HPDE6-E6E7 (cell line): ENCODE measurements at regions not wholly inside any gene's neighbourhood (a gene's known extent, or its start where the extent isn't known, plus 50 kb on each side); places are given as distances from the start of the nearest gene placed in this dataset.

Experiments used
- DNase-seq: peaks from one replicate; pipeline ENCODE4 v3.0.0; 2011; ENCODE audit warnings: missing footprints; ENCODE audit errors: extremely low spot score

- DNase-seq, result no peak
Measured at GRCh38 chr13:85473144-85473543, 326.1 kb downstream of the SLITRK6 start.

- no peak for DNase-seq
Measured at GRCh38 chr13:85469320-85469719, 329.9 kb downstream of the SLITRK6 start.

GRCh38 chr13:85462792-85463425, 336.3 kb downstream of the SLITRK6 start:
- DNase-seq, result no peak

GRCh38 chr13:85461621-85462020, 337.6 kb downstream of the SLITRK6 start:
- DNase-seq, result no peak

GRCh38 chr13:85445534-85445933, 353.7 kb downstream of the SLITRK6 start:
- DNase-seq, result no peak

- no peak for DNase-seq
Measured at GRCh38 chr13:85441975-85442374, 357.2 kb downstream of the SLITRK6 start.

- no peak for DNase-seq
Measured at GRCh38 chr13:85441364-85441763, 357.9 kb downstream of the SLITRK6 start.

- no peak for DNase-seq
Measured at GRCh38 chr13:85436029-85436428, 363.2 kb downstream of the SLITRK6 start.

GRCh38 chr13:85434927-85435326, 364.3 kb downstream of the SLITRK6 start:
- no peak for DNase-seq

GRCh38 chr13:85432881-85433280, 366.3 kb downstream of the SLITRK6 start:
- DNase-seq, result no peak

- no peak for DNase-seq
Measured at GRCh38 chr13:85431720-85432119, 367.5 kb downstream of the SLITRK6 start.

- DNase-seq, result no peak
Measured at GRCh38 chr13:85430216-85430794, 368.9 kb downstream of the SLITRK6 start.

GRCh38 chr13:85427416-85427815, 371.8 kb downstream of the SLITRK6 start:
- DNase-seq, result no peak

GRCh38 chr13:85420136-85420535, 379.1 kb downstream of the SLITRK6 start:
- no peak for DNase-seq

GRCh38 chr13:85419611-85420010, 379.6 kb downstream of the SLITRK6 start:
- peak; percentile 5 for DNase-seq

- no peak for DNase-seq
Measured at GRCh38 chr13:85417807-85418206, 381.4 kb downstream of the SLITRK6 start.

- no peak for DNase-seq
Measured at GRCh38 chr13:85413664-85414063, 385.6 kb downstream of the SLITRK6 start.

GRCh38 chr13:85412448-85412847, 386.8 kb downstream of the SLITRK6 start:
- no peak for DNase-seq

GRCh38 chr13:85411591-85411990, 387.6 kb downstream of the SLITRK6 start:
- no peak for DNase-seq

GRCh38 chr13:85408415-85408814, 390.8 kb downstream of the SLITRK6 start:
- no peak for DNase-seq

GRCh38 chr13:85406269-85406975, 392.8 kb downstream of the SLITRK6 start:
- no peak for DNase-seq

GRCh38 chr13:85405316-85405897, 393.8 kb downstream of the SLITRK6 start:
- DNase-seq, result no peak

GRCh38 chr13:85386424-85386823, 412.8 kb downstream of the SLITRK6 start:
- no peak for DNase-seq
